GM18502 (cell line): ENCODE measurements at regions not wholly inside any gene's neighbourhood (a gene's known extent, or its start where the extent isn't known, plus 50 kb on each side); places are given as distances from the start of the nearest gene placed in this dataset.

Source experiments
- ATAC-seq: cut with Tn5 transposase; IDR thresholded peaks from one replicate; pipeline ENCODE4 v1.9.1; 2021; ENCODE audit warnings: mild to moderate bottlenecking; ENCODE audit not compliant: unreplicated experiment, poor library complexity

DNA sequence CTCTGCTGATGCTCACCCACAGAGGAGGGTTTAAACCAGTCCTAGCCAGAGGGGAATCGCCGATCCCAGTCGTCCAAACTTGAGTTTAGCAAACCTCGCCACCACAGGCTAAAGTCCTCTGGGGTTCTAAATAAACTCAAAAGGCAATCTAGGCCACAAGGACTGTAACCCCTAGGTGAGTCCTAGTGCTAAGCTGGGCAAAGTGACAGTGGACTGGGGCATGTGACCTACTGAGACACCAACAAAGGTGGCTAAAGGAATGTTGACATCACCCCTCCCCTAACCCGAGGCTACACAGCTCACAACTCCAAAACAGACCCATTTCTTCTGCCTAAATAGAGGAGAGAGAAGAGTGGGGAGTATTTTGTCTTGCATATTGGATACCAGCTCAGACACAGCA lies 142.8 kb upstream of the PRDX4 start:
- no peak for ATAC-seq

DNA sequence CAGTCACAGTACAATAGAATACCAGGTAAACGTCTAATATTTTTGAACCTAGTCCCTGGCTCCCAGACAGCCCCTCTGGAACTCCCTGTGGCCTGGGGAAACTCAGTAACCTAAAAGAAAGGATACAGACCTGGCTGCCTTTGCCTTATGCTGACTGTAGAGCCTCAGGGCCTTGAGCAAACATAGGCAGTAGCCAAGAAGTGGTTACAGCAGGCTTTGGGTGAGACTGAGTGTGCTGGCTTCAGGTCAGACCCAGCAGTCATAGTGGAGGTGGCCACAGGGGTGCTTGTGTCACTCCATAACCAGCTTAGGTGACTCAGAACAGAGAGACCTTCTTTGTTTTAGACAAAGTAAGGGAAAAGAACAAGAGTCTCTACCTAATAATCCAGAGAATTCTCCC lies 141.8 kb upstream of the PRDX4 start:
- no peak for ATAC-seq

DNA sequence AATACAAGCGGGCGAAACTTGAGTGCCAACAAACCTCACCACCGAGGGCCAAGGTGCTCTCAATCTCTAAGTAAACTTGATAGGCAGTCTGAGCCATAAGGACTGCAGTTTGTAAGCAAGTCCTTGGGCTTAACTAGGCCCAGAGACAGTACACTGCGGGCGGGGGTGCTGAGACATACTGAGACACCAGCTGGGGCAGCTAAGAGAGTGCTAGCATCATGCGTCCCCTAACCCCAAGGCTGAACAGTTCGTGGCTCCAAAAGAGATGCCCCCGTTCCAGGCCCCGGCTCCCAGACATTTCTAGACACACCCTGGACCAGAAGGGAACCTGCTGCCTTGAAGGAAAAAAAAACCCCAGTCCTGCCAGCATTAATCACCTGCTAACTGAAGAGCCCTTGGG lies 126.8 kb upstream of the PRDX4 start:
- no peak for ATAC-seq

DNA sequence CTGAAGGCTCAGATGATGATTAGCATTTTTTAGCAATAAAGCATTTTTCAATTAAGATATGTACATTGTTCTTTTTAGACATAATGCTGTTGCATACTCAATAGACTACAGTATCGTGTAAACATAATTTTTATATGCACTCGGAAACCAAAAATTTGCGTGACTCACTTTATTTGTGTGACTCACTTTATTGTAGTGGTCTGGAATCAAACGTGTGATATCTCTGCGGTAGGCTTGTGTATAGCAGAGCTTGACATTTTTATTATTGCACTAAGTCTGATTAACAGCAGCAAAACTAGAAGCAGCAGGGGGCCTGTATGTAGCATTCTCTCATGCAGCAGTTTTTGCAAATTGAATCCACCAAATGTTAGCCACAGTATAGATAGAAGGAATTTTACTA lies 119.1 kb upstream of the PRDX4 start:
- ATAC-seq = no peak

DNA sequence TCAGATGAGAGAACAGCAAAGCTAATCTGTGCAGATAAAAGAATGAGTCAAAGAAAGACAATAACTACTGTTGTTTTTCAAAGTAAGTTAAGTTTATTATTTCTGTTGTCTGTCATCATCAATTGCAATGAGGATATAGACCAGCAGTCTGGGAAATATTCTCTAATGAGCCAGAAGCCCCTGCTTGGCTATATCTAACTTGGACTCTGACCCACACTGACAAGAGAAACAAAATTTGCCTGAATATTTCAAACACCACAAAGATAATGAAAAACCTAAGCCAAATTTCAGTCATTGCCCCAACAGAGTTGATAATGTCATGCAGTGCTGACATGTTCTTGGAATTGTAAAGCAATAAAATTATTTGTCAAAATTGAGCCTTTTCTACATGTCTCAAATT lies 115.0 kb upstream of the PRDX4 start:
- no peak for ATAC-seq

DNA sequence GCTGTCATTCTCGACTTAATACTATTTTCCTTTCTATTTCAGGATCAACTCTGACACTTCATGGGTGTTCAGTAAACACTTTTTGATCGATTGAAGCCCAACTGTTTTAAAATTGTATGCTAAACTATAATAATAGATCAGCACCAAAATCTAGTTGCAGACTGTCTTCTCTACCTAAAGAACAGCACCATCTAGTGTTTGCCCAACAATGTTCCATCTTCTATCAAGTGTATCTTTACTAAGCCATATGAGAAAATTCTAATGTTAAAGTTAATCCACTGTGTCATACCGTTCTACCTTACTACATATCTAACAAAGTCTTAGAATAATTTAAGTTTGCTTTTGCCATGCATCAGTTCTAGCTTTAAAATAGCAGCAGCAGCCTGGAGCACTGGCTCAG lies 113.0 kb upstream of the PRDX4 start:
- ATAC-seq = no peak

DNA sequence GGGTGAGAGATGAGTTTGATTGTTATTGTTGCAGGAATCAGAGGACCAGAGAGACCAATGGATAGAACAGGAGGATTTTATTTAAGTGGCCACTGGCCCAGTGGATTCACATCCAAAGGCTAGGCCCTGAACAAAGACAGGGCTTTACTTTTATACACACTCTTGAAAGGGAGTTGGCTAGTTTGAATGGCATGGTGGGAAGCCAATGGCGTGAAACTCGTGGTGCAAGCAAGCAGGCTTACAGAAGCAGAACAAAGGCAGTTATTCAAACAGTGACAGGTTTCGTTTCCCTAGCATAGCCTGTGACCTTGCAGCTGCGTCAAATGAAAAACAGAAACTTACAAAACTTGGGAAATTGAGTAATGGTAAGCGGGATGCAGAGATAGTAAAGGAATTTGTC lies 110.2 kb upstream of the PRDX4 start:
- ATAC-seq = peak; percentile 57

DNA sequence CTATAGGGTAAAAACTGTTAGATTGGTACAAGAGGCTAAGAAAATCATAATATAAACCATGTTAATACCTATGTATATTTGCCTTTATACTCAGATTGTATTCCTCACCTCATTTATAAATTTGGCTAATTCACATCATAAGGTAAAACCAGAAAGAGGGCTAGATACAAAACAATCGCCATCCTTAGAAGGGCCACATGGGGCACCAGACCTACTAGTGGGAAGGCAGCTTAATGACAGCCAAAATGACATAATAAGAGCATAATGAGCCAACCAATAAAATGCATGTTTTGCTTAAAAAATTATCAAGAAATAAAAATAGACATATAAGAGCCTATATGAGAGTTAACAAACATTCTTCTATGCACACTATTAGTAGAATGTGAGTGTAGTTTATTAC lies 107.3 kb upstream of the PRDX4 start:
- no peak for ATAC-seq

DNA sequence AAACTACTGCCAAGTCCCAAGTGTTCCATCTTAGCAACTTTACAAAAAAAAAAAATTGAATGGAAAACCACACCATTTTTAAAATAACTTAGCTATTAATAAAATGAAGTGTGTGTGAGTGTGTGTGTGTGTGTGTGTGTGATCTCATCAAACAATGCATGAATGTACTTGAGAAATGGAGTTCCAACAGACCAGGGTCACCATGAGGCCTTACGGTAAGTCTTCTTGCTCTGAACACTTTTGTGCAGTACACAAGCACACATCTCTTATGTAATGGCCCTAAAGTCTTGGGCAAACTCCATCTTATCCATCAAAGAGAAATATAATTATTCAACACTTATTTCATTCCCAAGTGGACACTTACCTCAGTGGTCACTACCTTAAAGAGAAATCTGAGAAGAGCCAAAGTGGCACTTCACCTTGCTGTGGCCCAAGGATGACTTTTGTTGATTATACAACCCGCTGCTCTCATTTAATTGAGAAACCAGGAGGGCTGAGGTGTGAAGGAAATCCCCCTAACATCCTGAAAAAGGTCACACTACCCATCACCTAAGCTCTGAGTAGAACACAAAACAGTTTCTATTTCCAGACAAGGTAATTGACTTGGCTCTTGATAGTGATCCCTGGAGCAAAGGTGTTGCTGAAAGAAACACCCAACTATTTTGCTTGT lies 96.5 kb upstream of the PRDX4 start:
- no peak for ATAC-seq

DNA sequence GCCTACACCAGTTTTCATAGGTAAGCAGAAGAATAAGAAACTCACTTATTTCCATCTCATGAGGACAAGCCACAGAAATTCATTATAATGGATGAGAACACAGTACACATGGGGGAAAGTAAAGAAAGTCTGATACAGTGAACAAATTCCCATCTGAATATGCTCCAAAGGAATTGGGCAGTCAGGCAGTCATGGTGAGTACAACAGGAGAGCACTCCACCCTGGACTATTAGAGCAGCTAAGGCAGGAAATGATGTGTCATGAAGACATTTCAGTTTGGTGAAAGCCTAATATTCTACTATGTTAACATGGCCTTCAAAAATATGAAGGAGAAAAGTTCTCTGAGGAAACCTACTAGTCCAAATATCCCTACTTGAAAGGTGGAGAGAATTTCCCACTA lies 92.0 kb upstream of the PRDX4 start:
- no peak for ATAC-seq

DNA sequence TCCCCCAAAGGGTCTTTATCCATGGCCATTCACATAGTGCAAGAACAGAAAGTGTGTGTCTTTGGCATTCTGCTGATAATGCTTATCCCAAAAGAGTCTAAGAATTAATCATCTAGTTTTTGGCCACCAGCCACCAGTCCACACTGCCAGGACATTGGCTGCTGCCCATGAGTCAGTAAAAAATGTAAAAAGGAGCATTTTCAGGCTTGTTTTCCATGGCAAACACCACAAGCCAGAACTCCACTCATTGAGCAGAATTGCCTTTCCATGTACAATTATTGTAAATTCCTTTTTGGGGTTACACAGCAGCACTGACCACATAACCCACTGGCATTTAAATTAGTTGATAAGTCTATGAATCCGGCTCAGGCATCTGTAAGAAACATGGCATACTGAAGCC lies 89.2 kb upstream of the PRDX4 start:
- no peak for ATAC-seq

DNA sequence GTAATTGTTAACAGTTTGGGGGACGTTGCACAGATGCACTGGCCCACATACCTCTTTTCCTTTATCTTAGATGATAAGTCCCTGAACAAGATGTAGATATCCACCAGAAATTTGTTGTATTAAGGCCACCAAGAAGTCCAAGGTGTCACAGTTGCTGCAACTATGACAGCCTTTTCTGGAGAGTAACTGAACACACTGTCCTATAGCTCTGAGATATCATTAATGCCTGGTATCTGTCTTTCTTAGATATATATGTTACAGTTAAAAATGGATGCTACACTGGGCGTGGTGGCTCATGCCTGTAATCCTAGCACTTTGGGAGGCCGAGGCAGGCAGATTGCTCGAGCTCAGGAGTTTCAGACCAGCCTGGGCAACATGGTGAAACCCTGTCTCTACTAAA lies 77.8 kb upstream of the PRDX4 start:
- no peak for ATAC-seq

DNA sequence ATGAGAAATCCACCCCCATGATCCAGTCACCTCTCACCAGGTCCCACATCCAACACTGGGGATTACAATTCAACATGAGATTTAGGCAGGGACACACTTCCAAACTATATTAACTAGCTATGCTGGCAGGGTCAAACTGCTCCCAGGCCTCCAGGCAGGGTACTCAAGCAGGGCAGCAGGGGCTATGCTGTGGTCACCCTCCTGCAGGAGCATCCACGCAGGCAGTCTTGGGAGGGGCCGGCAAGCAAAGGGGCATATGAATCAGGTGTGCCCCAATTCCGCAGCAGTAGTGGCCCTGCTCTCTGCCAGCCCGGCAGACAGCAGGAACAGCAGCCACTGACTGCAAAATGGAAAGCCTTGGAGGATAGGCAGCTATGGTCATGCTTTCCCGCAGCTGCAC lies 74.6 kb upstream of the PRDX4 start:
- ATAC-seq = no peak

DNA sequence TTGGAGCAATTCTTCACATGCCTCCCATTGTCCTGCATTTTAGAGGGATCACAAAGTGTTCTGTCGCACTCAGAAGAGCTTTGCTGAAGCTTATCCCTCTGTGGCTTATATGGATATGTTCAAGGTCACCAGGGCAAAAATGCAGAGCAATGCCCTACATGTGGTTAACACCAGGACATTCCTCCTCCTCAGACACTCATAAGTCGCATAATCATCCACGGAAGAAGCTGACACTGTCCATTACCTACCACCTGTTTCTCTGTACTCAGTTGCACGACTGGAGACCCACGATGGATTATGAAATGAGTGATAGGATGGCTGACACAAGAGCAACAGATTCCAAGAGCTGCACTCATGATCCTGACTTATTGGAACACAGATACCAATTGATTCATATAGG lies 68.7 kb upstream of the PRDX4 start:
- ATAC-seq = no peak

DNA sequence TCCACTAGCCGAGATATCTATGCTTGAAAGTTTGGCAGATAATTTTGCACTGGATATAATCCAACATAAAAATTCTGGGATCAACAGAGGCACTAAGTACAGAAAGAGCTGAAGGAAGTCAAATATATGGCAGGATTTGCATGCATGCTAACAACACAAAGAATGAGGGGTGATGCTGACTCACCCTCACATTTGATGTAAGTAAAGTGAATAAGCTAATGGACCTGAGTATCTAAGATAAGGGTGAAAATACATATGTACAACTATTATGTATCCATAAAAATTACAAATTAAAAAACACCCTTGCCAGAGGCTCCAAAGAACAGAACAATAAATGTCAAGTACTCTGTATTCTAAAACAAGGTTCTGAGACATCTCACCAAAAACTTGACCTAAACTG lies 63.8 kb upstream of the PRDX4 start:
- ATAC-seq = no peak

DNA sequence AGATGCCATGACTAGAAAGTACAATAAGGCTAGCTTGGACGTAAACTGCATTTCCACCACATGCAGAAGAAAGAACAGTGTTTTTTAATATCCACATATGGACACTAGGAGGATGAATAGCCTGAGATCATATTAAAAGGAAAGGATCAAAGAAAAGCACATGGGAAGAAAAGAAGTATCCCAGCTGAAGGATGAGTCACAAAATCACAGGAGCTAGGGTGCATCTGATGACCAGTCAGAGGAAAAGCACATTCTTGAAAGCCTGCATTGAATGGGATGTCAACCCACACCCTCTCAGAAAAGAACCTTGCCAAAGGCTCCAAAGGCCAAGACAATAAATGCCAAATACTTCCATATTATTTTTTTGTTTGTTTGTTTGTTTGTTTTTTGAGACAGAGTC lies 56.8 kb upstream of the PRDX4 start:
- ATAC-seq = no peak

DNA sequence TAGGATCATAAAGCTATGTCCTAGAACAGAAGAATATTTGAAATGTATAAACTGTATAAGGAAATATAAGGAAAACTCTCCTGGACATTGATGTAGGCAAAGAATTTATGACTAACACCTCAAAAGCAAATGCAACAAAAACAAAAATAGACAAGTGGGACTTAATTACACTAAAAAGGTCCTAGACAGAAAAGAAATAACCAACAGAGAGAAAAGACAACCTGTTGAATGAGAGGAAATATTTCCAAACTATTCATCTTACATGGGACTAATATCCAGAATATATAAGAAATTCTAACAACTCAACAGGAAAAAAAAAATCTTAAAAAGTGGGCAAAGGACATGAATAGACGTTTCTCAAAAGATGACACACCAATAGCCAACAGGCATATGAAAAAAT lies 54.4 kb upstream of the PRDX4 start:
- no peak for ATAC-seq

DNA sequence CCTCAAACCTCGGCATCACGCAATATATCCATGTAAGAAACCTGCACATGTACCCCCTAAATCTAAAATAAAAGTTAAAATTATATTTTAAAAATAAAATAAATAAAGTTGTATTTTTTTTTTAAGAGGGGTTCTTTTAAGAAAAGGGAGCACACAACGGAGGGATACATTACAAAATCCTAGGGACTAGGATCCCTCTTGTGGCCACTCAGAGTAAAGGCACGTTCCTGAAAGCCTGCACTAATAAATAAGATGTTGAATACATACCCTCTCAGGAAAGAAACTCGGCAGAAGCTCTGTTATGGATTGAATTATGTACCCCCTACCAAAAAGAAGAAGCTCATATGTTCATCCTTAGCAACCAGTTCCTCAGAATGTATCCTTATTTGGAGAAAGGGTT lies 50.9 kb upstream of the PRDX4 start:
- peak; percentile 75 for ATAC-seq
